ENCODE measurements at regions not wholly inside any gene's neighbourhood (a gene's known extent, or its start where the extent isn't known, plus 50 kb on each side); places are given as distances from the start of the nearest gene placed in this dataset.
A peak's percentile ranks its signal among the peaks of the same experiment; 100 is the strongest.
"Not testable (repeated sequence)": the region's sequence is repeated elsewhere in the genome, so short reads cannot be mapped to it uniquely, and the experiment has no call there.

GRCh38 chr11:80993536-80993935 is 1552.7 kb upstream of the TENM4 start:
- peak; percentile 61 for DNase-seq

DNA sequence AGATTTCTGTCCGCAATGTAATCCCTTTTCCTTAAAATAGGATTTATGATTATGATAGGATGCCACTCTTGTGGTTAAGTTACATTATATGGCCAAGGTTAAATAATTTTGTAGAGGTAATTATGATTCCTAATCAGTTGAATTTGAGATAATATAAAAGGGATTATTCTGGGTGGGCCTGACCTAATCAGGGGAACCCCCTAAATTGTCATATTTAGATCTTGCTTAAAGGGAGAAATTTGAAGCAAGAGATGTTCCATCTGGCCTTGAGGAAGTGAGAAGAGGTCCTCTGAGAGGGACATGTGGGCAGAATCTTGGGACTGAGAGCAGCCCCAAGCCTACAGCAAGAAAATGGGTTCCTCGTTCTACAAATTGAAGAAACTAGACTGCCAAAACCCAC is 1550.1 kb upstream of the TENM4 start:
- no peak for DNase-seq

DNA sequence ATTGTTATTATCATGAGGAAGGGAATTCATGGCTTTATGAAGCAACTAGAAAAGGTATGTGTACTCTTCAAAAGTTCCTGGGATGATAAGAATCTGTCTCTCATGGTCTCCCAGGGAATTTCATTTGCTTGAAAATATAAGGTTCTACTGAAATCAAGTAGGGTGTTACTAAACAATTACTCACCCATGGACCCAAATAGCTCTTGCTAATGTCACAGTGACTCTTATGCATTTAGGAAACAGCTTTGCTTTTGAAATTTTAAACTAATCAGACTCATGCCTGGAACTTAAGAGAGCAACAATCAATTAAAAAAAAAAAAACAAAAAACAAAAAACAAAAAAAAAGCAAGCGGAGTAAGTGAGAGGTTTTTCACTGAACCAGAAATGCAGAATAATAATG is 1546.3 kb upstream of the TENM4 start:
- DNase-seq: no peak

DNA sequence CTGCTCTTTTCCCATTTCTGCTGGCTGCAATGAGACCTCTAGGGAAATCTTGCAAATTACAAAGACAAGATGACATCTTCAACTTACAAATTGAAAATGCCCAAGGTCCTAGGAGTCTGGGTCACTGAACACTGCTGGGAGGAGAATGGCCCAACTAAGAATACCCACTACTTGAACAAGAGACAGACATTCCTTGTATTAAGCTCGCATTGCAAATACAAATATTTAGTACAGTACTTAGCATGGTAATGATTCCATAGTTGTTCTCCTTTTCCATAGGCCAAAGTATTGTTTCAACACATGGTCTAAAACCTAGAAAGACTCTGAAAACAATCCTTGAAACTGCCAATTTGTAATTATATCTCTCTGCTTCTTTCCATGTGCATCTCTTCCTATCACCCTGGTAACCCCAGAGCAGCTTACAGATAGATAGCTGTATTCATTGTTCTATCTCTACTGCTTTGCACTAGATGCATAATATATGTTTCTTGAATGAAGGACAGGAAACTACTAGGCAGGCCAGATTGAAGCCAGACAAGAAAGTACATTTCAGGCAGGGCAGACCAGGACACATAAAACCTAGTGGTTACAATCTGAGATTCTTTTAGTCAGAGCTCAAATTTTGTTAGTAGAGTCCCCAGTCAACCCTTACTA is 1545.7 kb upstream of the TENM4 start:
- no peak for DNase-seq

- DNase-seq: peak; percentile 30
These were observed 1539.4 kb upstream of the TENM4 start for GRCh38 chr11:80980227-80980626.

GRCh38 chr11:80973786-80974185 is 1533.0 kb upstream of the TENM4 start:
- DNase-seq: no peak

DNA sequence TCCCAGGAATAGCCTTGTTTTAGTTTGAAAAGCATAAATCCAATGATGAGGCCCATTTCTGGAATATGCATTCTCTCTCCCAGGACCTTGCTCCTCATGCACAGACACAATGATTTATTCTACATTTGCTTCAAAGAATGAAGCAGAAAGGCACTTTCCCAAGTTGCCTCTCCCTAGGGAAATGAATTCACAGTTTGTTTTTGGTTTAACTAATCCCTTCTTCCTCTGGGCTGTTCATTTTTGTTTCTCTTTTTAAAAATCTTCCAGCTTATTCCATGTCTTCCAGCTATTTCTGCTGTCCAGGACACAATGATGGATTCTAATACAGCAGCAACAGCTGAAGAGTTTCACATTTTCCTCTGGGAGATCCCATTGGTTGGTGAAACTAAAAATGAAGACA is 1529.2 kb upstream of the TENM4 start:
- peak; percentile 48 for DNase-seq

GRCh38 chr11:80967649-80968048 is 1526.8 kb upstream of the TENM4 start:
- DNase-seq: no peak

DNA sequence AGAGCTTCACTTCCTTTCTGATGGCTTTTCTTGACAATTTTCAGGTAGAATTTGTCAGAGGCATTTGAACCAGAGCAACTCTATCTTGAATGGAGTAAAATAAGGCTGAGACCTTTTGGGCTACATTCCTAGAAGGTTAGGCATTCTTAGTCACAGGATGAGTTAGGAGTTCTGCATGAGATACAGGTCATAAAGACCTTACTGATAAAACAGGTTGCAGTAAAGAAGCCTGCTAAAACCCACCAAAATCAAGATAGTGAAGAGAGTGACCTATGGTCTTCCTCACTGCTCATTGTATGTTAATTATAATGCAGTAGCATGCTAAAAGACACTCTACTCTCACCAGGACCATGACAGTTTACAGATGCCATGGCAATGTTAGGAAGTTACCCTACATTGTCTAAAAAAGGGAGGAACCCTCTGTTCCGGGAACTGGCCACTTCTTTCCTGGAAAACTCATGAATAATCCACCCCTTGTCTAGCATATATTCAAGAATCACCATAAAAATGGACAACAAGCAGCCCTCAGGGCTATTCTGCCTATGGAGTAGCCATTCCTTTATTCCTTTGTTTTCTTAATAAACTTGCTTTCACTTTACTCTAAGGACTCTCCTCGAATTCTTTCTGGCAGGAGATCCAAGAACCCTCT is 1519.7 kb upstream of the TENM4 start:
- DNase-seq: peak; percentile 14

DNA sequence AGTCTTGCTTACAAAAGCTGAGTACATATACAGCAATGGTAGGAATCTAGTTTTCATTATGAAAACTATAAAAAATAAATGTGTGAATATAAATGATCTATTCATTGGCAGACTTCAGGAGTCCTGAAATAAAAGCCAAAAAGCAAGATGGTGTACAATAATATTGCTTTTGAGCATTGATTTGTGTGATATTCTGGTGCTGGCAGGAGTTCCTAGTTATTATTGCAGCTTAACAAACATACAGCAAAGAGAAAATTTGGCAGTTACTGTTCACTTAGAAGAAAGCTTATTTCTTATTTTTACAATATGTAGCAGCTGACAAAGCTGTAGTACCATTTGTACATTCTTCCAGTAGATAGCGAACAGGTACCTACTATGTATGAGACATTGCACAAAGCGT is 1518.9 kb upstream of the TENM4 start:
- DNase-seq: no peak

DNA sequence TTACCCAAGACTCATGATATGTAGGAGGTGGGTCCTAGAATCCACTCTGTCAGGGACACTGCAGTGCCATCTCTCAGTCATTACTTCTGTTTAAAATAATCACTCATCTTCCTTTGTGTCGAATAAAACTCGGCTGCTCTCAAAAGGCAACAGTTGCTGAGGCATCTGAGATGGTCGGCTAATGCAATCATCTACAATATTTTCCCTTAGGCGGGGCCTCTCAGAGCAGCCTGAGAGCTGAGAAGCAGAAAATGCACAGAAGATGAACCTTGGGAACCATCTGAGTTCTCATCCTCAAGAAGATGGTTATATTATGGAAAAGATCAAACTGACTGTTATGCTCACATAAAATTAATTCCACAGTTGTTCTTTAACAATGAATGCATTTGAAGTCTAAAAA is 1518.2 kb upstream of the TENM4 start:
- peak; percentile 45 for DNase-seq

DNA sequence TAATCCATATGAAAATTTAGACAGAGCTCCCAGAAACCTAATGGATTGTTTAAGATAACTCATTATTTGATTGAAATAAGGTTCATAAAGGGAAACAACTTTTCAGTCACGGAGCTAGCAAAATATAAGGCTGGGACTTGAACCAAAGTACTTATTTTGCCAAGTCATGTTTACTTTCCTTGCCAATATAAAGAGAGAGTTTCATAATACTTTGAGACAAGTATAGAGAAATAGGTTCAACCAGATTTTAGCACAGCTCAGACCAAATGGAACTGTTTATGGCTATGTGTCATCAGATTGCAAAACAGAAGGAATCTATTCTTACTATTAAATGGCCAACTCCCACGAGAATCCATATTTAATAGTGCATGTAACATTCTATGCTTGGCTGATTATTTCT is 1517.5 kb upstream of the TENM4 start:
- peak; percentile 89 for DNase-seq

DNA sequence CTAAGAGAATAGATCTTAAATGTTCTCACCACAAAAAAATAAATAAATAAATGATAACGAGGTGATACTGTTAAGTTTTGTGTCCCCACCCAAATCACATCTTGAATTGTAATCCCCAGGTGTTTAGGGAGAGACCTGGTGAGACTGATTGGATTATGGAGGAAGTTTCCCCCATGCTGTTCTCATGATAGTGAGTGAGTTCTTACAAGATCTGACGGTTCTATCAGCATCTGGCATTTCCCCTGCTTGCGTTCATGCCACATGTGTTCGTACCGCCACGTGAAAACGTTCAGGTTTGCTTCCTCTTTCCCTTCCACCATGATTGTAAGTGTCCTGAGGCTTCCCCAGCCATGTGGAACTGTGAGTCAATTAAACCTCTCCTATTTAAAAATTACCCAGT is 1514.8 kb upstream of the TENM4 start:
- DNase-seq: no peak

GRCh38 chr11:80948781-80949180 is 1508.0 kb upstream of the TENM4 start:
- no peak for DNase-seq

GRCh38 chr11:80944758-80945157 is 1503.9 kb upstream of the TENM4 start:
- peak; percentile 22 for DNase-seq

GRCh38 chr11:80943226-80943625 is 1502.4 kb upstream of the TENM4 start:
- no peak for DNase-seq

- peak; percentile 78 for DNase-seq
These were observed 1497.0 kb upstream of the TENM4 start for GRCh38 chr11:80937842-80938241.

GRCh38 chr11:80930038-80930437 is 1489.2 kb upstream of the TENM4 start:
- DNase-seq: no peak

DNA sequence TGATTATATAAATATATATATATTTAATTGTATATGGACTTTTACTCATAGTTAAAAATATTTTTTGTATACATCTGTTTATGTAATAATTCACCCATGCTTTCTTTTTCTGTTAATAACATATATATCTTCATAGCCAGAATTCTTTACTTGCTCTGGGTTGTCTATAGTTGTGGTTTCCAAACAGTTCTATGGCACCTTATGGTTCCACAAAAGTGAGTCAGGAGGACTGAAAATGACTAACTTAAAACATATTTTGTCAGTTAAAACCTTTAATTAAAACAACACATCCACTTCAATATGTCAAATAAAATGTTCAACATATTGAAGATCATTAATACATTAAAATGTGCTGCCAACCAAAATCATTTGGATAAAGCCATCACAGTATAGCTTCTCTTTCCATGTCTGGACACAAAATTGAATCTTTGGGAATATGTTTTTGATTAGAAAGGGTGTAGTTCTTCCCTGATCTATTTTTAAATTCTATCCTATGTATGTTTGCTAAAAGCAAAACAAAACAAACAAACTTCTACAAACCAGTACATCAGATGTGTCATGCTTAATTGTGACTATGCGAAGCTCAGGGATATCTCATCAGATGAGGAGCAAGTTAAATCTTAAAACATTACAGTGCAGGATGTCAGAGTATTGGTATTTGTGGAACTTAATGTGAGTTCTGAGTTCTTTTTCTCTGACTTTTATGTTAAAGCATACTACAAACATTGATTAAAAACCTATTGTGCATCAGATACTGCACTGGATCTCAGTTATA is 1488.4 kb upstream of the TENM4 start:
- peak; percentile 63 for DNase-seq

DNA sequence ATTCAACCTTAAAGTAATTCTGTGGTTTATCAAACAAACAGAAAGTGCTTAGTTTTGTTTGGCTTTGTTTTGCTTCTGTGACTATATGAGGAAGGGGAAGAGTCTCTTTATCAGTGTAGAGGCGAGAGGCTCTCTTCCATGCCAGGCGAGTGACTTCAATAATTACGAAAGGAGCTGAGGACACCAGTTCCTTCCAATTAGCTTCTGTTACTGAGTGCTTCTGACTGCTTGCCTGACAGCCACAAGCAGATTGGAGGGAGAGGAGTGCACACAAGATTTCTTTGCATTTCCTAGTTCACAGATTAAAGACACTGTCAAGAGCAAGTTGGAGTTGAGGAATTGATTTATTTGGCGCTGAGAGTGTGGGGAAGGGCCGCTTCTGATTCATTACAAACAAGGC is 1484.5 kb upstream of the TENM4 start:
- no peak for DNase-seq

- DNase-seq: not testable (repeated sequence)
These were observed 1480.5 kb upstream of the TENM4 start for GRCh38 chr11:80921310-80921709.

DNA sequence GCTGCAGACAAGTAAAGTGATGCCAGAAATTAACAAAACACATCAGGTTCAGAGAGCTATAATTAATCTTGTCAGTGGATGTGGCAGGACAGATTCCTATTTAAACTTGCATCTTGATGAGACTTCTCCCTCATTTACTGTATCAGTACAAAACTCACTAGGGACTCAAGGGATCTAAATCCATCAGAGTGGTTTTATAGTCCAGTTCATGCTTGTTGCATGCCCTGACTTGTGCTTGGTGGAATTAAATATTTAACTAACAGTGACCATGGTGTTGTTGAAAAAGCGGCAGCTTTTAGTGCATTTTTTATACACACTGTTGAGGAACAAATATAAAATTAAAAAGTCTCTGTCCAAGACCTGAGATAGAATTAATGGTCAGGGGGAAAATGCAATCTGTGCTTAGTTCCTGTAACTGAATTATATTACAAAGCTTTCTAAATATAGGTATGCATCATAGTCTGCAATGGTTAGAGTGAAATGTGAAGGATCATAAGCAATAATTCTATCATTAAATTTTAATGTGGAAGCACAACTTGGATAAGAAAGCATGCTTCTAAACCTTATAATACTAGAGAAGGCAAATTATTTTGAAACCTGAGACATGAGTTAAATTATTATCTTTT is 1475.5 kb upstream of the TENM4 start:
- no peak for DNase-seq

GRCh38 chr11:80914311-80914710 is 1473.5 kb upstream of the TENM4 start:
- no peak for DNase-seq

GRCh38 chr11:80911666-80912065 is 1470.8 kb upstream of the TENM4 start:
- no peak for DNase-seq

All from fibroblast of skin of right biceps (primary cell).